Kasumi-1 (cell line): ENCODE measurements at regions not wholly inside any gene's neighbourhood (a gene's known extent, or its start where the extent isn't known, plus 50 kb on each side); places are given as distances from the start of the nearest gene placed in this dataset.
"Not testable (repeated sequence)": the region's sequence is repeated elsewhere in the genome, so short reads cannot be mapped to it uniquely, and the experiment has no call there.

Experiments
- DNase-seq, 2 experiments: peaks; one replicate each; lab custom pipeline; 2025; lab: John Stamatoyannopoulos, UW

DNA sequence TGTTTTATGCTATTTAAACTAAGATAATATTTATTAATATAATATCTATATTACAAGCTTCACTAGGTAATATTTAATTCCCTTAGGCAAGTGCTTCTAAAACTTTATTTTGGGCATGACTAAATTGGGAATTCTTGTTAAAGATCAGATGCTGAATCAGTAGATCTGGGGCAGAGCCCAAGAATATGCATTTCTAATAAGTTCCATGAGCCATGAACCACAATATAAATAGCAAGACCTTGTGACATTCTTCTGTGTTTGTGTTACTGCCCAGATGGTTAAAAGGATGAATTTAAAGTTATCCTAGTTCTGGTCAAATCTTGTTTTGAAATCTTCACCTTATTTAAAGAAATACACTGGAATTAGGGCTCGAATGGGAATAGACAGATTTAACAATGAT is 258.4 kb upstream of the CACNA2D1 start:
- DNase-seq, result no peak

DNA sequence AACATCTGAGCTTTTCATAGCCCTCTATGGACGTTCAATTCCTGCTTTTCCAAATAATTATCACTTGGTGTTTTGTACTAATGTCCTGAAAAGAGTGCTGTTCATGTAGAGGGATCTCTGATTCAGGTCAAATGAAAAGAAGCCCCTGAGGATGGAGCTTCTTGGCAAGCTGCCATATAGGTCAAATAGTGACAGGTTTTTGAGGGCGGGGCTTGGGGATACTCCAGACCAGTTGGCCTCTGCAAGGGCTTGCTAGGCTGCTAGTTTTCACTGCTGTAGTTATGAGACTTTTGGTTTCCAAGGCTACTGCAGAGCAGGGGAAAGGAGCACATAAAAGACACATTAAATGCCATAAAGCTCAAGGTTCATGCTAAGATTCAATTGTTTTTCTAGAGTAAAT is 257.2 kb upstream of the CACNA2D1 start:
- no peak for DNase-seq

DNA sequence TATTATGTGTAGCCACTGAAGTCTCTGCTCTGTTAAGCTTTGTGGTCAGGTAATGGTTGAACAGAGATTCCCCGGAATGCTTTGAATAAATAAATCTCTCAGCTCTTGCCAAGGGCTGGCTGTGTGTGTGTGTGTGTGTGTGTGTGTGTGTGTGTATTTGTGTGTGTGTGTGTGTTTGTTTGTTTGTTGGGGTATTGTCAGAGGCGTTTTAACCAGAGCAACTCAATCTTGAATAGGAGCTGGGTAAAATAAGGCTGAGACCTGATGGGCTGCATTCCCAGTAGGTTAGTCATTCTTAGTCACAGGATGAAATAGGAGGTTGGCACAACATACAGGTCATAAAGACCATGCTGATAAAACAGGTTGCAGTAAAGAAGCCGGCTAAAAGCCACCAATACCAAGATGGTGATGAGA is 256.2 kb upstream of the CACNA2D1 start:
- no peak for DNase-seq

DNA sequence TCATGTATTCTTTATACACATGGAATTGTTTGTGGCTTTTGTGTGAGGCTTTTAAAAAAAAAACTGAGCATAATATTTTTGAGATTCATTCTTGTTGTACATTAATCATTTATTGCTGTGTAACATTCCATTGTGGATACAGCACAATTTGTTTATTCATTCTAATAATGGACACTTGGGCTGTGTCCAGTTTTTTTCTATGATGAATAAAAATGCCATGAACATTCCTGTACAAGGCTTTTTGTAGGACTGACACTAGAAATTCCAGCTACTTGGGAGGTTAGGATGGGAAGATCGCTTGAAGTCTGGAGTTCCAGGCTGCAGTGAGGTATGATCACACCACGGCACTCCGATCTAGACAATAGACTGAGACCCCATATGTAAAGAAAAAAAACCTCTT is 254.3 kb upstream of the CACNA2D1 start:
- no peak for DNase-seq

DNA sequence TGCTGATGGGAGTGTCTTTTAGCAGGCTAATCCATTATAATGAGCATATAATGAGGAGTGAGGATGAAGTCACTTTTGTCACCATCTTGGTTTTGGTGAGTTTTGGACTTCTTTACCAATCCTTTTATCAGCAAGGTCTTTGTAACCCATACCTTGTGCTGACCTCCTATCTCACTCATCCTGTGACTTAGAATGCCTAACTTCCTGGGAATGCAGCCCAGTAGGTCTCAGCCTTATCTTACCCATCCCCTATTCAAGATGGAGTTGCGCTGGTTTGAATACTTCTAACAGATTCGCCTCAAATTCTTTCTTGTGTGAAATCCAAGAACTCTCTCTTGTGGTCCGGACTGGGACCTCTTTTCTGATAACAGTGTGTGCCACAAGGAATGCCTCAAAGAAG is 253.1 kb upstream of the CACNA2D1 start:
- DNase-seq, result no peak

DNA sequence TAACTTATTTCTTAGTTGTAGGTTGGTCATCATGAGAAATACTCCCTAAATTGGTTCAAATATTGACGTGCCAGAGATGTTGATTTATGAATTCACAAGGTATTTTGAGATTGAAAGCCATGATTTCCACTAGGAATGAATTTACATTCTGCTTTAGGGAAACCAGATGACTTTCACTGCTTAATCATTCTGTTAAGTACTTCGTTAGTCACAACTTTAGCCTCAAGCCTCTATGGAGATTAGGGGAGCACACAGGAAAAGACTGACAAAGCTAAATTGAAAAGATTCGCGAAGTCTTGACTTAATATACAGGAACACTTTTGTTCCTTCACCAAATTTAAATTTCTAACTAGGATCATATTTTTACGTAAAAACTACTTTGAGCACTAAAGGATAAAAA is 250.4 kb upstream of the CACNA2D1 start:
- DNase-seq, result no peak

DNA sequence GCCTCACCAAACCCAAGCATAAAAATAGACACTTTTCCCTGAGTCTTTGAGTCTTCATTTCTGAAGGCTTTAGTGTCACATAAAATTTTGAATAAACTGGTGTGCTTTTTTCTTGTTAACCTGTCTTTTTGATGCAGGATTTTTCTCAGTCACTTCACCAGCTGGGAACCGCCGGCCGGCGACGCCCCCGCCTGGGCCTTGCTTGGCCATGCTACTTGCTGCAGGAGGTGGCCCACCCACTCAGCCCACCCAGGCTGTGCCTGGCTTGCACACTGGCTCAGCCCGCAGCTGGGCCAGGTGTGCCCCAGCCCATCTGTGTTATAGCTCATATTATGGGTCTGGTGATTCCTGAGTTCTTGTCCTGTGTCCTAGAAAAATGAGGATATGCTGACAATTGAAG is 247.4 kb upstream of the CACNA2D1 start:
- no peak for DNase-seq

DNA sequence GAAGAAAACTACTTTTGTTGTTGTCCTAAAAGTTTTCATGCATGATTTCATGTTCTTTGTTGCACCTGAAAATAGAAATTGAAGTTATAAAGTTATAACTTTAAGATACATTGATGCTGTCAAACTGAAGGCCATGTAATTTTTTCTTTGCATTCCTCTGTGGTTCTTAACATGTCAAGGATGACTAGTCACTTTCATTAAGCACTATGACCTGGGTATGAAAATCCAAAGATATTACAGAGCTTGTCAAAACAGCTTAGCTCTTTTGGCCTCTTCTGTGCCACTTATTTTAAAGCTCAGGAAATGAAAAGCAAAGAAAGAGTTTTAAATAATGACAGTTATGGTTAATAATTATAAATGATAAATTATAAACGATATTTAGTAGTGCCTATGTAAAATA is 241.6 kb upstream of the CACNA2D1 start:
- DNase-seq, result no peak

DNA sequence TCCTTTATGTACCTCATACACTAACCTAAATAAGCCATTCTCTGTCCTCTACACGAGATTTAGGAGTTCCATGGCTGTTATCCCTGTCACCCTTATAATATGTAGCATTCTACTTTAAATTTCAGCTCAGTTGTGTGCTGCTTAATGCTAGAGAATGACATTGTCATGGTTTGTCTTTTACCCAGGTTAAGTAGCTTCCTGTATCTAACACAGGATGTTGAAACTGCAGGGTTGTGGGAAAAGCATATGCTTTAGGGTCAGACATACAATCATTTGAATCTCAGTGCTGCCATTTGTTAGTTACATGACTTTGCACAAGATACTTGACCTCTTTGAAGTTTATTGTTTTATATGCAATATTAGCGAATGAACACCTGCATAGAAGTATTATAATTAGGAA is 235.1 kb upstream of the CACNA2D1 start:
- DNase-seq, result no peak

DNA sequence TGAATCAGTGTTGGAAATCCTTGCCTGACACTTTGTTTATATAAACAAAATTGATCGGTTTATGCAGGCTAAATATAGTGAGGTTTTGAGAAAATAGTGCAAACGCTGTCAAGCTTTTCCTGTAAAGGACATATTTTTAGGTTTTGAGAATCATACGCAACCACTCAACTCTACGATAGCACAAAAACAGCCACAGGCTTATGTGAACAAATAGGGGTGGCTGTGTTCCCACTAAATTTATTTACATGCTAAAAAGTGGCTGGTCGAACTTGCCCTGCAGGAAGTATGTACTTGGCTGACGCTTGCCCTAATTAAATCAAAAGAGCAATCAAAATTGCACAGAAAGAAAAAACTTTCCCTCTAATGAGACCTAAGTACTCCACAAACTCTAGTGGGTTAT is 234.7 kb upstream of the CACNA2D1 start:
- no peak for DNase-seq

DNA sequence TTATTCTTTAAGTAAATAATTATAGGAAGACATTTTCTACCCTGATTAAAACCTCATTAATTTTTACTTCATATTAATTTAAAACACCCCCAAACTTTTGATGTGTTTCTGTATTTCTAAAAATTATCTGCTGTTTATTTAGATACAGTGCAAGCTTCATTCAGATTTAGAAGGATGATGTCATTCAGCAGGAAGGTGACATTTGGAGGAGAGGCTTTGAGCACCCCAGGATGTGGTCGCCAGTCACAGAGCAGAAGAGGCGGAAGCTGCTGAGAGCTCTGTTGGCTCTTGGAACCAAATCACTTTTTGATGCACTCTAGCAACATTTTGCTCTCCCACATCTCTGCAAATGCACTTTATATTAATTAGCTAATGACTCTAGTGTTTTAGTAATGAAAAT is 233.9 kb upstream of the CACNA2D1 start:
- peak; percentile 55 to 69 for DNase-seq

DNA sequence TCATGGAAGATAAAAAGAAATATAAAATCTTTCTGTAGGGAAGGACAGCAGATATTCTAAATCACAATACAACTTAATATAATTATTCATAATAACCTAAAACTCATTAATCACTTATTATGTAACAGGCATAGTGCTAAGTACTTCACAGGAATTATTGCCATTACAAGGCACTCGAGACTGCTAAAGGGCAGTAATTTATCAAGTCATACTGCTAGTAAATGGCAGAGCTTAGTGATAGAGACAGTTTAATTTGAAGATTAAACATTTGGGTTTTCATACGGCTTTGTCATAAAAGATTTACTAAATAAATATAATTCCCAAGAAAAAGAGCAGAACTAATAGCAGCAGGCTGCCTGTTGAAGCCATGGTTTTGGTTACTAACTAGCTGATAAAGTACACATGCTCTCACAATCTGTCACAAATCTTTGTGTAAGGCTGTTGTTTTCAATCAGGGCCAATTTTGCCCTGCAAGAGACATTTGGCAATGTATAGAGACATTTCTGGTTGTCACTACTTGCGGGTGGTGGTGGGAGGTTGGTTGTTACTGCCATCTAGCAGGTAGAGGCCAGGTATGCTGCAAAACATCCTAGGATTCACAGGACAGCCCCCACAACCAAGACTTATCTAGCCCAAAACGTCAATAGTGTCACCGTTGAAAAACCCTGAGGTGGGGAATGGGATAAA is 233.3 kb upstream of the CACNA2D1 start:
- no peak for DNase-seq

DNA sequence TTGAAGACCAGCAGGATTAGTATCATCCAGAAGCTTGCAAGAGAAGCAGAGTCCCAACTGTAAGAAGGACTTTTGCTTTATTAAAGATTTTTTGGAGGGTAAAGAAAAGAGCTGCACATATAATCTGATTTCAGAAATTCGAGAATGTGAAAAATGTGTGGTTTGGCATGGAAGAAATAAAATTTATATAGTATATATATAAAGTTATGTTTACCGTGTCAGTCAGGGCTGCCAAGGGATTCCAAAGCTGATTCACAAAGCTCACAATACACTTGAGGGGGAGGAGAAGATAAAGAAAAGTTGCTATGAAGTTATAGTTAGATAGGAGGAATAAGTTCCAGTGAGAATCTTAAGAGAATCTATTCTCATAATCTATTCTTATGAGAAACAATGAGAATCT is 231.8 kb upstream of the CACNA2D1 start:
- DNase-seq, result no peak

DNA sequence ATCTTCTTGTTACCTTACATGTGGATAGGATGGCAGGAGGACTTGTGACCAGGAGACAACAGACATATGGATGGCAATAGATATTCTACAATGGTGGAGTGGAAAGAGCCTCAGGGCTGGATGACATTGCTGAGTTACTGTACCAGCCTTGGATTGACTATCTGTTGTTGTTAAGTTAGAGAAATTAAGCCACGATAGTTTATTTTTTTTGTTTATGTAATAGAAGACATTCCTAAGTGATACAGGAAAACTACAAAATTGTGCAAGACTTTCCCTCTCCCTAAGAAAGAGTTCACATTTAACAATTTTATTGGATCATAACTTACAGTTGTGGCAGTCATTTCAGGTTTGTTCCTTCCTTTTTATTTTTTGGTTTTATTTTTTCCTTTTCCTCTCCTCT is 230.7 kb upstream of the CACNA2D1 start:
- no peak for DNase-seq

DNA sequence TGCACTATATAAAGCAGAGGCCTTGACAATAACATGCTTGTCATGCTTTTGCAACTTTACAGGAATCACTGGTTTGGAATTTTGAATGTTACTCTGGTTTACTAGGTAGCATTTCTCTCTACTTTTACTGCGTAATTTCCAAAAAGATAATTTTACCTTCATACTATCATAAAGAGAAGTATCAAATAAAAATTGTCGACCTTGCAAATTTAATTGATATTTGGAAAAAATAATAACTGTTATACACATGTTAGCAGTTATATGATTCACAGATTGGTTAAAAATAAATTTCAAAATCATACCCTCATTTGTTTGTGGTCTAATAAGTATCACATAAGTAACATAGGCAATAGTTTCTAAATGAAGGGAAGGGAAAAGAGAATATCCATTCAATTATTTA is 228.5 kb upstream of the CACNA2D1 start:
- DNase-seq, result no peak

DNA sequence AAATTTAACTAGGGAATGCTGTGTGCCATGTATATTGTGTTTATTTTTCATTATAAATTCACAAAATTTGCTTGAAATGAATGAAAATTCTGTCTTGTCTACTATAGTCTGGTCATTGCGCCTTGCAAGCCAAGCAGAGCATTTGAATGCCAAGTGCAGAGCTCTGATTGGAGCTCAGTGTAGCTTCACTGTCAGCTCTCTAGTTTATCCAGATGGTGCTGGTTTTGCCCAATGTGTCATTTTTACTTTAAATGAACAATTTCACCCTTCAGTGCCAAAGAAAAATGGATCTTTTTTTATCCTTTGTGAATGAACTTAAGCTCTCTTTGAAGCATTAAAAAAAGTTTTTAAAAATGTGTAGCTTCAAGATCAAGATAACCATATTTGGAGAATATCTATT is 225.6 kb upstream of the CACNA2D1 start:
- DNase-seq, result no peak

DNA sequence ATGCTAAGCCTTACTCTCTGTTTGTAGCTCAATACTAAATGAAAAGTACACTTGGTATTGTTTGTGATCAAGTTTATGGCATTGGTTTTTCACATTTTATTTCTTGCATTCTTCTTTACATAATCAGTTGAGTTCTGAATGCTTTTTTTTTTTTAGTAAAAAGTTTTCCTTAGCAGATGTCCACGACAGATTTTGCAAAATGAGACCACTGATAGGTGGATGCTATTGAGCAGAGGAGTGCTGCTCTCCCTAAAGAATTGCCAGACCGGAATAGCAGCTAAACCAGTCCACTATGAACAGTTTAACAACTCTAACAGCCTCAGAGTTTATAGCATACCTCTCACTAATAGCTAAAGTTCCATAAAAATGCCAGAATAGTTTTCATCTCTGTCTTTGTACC is 225.1 kb upstream of the CACNA2D1 start:
- DNase-seq, result no peak

DNA sequence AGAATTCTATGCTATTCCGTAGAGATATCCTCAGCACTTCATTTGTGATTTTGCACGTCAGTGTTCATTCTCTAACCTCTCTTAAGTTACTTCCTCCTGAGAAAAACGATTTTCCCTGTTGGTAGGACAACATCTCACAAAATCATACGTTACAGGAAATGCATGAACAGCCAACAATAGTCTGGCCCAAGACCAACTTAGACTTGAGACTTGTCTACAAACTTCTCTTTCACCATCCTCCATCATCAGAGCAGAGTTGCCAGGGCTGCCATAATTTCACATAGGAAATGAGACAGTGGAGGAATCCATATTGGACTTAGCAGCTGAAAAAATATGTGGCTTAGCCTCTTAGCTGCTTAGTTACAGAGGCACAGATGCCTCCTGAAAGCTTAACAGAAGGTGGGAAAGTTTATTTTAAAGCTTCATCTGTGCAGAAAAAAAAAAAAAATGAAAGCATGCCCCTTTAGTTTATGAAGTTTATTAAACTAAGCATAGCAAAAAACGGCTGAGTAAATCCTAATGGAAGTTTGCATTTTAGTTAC is 222.5 kb upstream of the CACNA2D1 start:
- no peak for DNase-seq

DNA sequence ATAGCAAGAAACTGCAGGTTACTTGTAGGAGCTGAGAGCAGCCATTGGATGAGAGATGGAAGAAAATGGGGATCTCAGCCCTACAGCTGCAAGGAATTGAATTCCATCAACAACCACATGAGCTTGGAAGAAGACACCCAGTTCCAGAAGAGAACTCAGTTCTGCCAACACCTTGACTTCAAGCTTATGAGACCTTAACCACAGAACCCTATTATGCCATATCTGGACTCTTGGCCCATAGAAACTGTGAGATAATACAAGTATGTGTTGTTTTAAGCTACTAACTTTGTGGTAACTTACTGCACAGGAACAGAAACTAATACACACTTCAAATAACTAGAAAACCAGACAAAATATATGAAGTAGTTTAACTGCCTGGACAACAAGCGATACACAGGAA is 212.4 kb upstream of the CACNA2D1 start:
- no peak for DNase-seq

DNA sequence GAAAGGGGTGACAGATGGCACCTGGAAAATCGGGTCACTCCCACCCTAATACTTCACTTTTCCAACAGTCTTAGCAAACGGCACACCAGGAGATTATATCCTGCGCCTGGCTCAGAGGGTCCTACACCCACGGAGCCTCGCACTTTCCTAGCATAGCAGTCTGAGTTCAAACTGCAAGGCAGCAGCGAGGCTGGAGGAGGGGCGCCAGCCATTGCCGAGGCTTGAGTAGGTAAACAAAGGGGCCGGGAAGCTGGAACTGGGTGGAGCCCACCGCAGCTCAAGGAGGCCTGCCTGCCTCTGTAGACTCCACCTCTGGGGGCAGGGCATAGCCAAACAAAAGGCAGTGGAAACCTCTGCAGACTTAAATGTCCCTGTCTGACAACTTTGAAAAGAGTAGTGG is 206.5 kb upstream of the CACNA2D1 start:
- not testable (repeated sequence) for DNase-seq

DNA sequence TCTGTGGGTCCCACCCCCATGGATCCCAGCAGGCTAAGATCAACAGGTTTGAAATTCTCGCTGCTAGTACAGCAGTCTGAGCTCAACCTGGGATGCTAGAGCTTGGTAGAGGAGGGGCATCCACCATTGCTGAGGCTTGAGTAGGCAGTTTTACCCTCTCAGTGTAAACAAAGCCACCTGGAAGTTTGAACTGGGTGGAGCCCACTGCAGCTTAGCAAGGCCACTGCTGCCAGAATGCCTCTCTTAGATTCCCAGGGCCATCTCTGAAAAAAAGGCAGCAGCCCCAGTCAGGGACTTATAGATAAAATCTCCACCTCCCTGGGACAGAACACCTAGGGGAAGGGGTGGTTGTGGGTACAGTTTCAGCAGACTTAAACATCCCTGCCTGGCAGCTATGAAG is 190.0 kb upstream of the CACNA2D1 start:
- DNase-seq, result no peak

DNA sequence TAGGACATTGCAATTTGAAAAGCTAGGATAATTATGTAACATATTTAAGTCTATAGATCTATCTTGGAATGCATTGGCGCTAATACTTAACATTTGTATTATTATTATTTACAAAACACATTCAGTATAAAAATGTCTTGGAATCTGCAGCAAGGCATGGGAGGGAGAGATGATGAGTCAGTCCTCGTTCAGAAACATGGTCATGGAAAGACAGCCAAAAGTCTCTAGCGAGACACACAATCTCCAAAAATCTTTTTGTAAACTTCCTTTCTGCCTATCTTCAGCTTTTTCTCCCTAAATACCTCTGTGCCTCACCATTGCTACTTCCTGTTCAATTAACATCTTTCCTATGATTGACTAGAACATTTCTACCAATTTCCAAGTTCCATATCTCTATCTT is 188.4 kb upstream of the CACNA2D1 start:
- DNase-seq, result no peak

DNA sequence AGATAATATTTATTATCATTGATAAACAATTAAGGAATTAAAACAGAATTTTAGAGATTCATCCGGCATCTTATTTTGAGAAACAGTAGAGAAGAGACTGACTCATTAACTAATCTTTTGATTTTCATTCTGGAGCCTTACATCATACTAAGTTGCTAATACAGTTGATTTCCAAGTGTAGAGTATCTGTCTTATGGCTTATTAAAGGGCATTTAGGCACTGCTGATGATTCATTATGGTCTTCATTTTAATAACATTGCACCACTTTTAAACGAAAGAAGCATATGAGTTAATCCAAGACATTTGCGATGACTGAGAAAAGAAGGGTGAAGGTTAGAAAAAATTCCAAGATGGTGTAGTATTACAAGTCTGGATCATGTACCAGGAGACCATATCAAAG is 186.0 kb upstream of the CACNA2D1 start:
- no peak for DNase-seq

DNA sequence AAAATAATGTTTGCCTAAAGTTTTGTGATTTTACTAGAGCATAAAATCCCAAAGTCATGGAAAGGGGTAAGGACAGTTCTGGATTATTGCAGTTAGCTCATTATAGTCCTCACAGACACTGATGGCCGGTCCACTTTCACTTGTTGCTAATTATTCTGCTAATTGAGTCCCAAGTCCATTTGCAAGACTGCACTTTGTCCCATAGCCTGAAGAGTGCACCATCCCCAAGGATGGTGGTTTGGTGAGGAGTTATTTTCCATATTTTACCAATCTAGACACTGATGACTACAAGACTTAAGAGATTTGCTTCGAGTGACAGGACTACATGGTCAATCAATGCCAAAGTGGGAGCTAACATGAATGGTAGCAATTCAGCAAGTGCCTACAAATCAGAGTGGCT is 181.8 kb upstream of the CACNA2D1 start:
- DNase-seq, result no peak
